Caco-2 (cell line): ENCODE measurements at regions not wholly inside any gene's neighbourhood (a gene's known extent, or its start where the extent isn't known, plus 50 kb on each side); places are given as distances from the start of the nearest gene placed in this dataset.

Source experiments
- BruUV-seq: library from RNA; stranded (reverse); fragments of 400-500 nt; replicated peaks from 2 replicates; lab custom pipeline; 2021; lab: Mats Ljungman, UMichigan
- CTCF ChIA-PET: fragments of 300-600 bp; sonication (Branson Sonifier 250); formaldehyde crosslinking; loops from one replicate; lab custom pipeline; 2022; ENCODE audit warnings: antibody characterized with exemption; lab: Charles Lee
- POLR2A ChIA-PET: fragments of 300-600 bp; sonication (Branson Sonifier 250); formaldehyde crosslinking; loops from one replicate; lab custom pipeline; 2022; ENCODE audit warnings: antibody characterized with exemption; lab: Charles Lee
- DNase-seq, 2 experiments: peaks; one replicate each; pipeline versions ENCODE4 v3.0.0 to v3.0.0-alpha.2; 2020 to 2022
- H3K27me3 ChIP-seq: replicated peaks from 2 replicates; pipeline ENCODE4 v1.6.0; 2011; ENCODE audit warnings: low read length; ENCODE audit not compliant: control insufficient read depth, insufficient read depth
- H3K36me3 ChIP-seq: 2 replicates; pipeline ENCODE4 v1.5.1; 2011; ENCODE audit warnings: low read length; ENCODE audit not compliant: control insufficient read depth, insufficient read depth
- H3K4me1 ChIP-seq: fragments of 250-450 bp; sonication (Bioruptor Pico); 2 replicates; pipeline ENCODE4 v1.5.1; 2020; ENCODE audit warnings: mild to moderate bottlenecking
- H3K4me3 ChIP-seq: 2 replicates; pipeline ENCODE4 v1.5.1; 2011; ENCODE audit warnings: low read depth, mild to moderate bottlenecking, control low read depth, low read length
- H3K9me3 ChIP-seq: fragments of 250-450 bp; sonication (Bioruptor Pico); 2 replicates; pipeline ENCODE4 v1.5.1; 2020; ENCODE audit warnings: mild to moderate bottlenecking, moderate library complexity
- H3K27ac Mint-ChIP-seq: one replicate; pipeline ENCODE4 v1.8.0; 2022; ENCODE audit warnings: mixed read lengths; ENCODE audit not compliant: unreplicated experiment
- H3K27me3 Mint-ChIP-seq: one replicate; pipeline ENCODE4 v1.8.0; 2022; ENCODE audit warnings: mixed read lengths; ENCODE audit not compliant: insufficient read depth, unreplicated experiment
- H3K36me3 Mint-ChIP-seq: one replicate; pipeline ENCODE4 v1.8.0; 2022; ENCODE audit warnings: mild to moderate bottlenecking, mixed read lengths; ENCODE audit not compliant: insufficient read depth, unreplicated experiment
- H3K4me1 Mint-ChIP-seq: one replicate; pipeline ENCODE4 v1.8.0; 2022; ENCODE audit warnings: low read depth, mixed read lengths; ENCODE audit not compliant: unreplicated experiment
- H3K4me3 Mint-ChIP-seq: one replicate; pipeline ENCODE4 v1.8.0; 2022; ENCODE audit warnings: mild to moderate bottlenecking, moderate library complexity, mixed read lengths; ENCODE audit not compliant: unreplicated experiment
- H3K9me3 Mint-ChIP-seq: one replicate; pipeline ENCODE4 v1.8.0; 2022; ENCODE audit warnings: mixed read lengths; ENCODE audit not compliant: unreplicated experiment
- CTCF ChIP-seq, 2 experiments: fragments of 200-600 bp in 1 of 2; IDR thresholded peaks; 1 replicate in 1 of 2; 2 replicates in 1 of 2; pipeline versions ENCODE4 v1.5.1 to v1.8.0; 2011 to 2022; ENCODE audit warnings: antibody characterized with exemption in 1 of 2, control low read depth in 1 of 2, inconsistent platforms in 1 of 2, low read depth in 1 of 2, low read length in 1 of 2, mild to moderate bottlenecking in 1 of 2, moderate library complexity in 1 of 2; ENCODE audit not compliant: insufficient read depth in 1 of 2, severe bottlenecking in 1 of 2, unreplicated experiment in 1 of 2
- intact Hi-C: fragments of 100-400 bp; cut with micrococcal nuclease; formaldehyde crosslinking; loops from one replicate; pipeline ENCODE4 v1.10.0; 2022; ENCODE audit not compliant: unreplicated experiment

- Mint-ChIP-seq H3K4me1 (no peaks in the 10 kb centered on the region), H3K36me3 (no peaks in the 10 kb centered on the region), H3K4me3 (no peak overlapping the region), H3K27me3 (no peaks in the 10 kb centered on the region), H3K27ac (no peak overlapping the region), H3K9me3 (no peaks in the 10 kb centered on the region)
- CTCF ChIA-PET, result no interaction called here
- POLR2A ChIA-PET, result no interaction called here
- Histone ChIP-seq H3K4me1 (no peaks in the 10 kb centered on the region), H3K4me3 (no peak overlapping the region), H3K36me3 (no peaks in the 10 kb centered on the region), H3K9me3 (no peaks in the 10 kb centered on the region), H3K27me3 (no peaks in the 10 kb centered on the region)
- TF ChIP-seq CTCF (IDR thresholded peaks at IDR 0.05; ENCODE audit: insufficient read depth in 1 of 2, low read depth in 1 of 2, low read length in 1 of 2, severe bottlenecking in 1 of 2, unreplicated experiment in 1 of 2), result no peak
- intact Hi-C loops, result no loop called here
- BruUV-seq, result no TSS peak
- no peak for DNase-seq
Observed at GRCh38 chr2:145591109-145591809, 1071.3 kb upstream of the ZEB2 start.

- no peaks in the 10 kb centered on the region for H3K36me3 ChIP-seq
- no peaks in the 10 kb centered on the region for H3K4me1 Mint-ChIP-seq
- H3K9me3 ChIP-seq, result no peaks in the 10 kb centered on the region
- BruUV-seq, result no TSS peak
- H3K27me3 ChIP-seq, result no peaks in the 10 kb centered on the region
- no peaks in the 10 kb centered on the region for H3K4me1 ChIP-seq
- H3K36me3 Mint-ChIP-seq, result no peaks in the 10 kb centered on the region
- TF ChIP-seq CTCF (IDR thresholded peaks at IDR 0.05; ENCODE audit: insufficient read depth in 1 of 2, low read depth in 1 of 2, low read length in 1 of 2, severe bottlenecking in 1 of 2, unreplicated experiment in 1 of 2), result no peak
- no peaks in the 10 kb centered on the region for H3K27me3 Mint-ChIP-seq
- no peak overlapping the region for H3K27ac Mint-ChIP-seq
- no peaks in the 10 kb centered on the region for H3K9me3 Mint-ChIP-seq
- H3K4me3 ChIP-seq, result no peak overlapping the region
- intact Hi-C loops, result no loop called here
- ChIA-PET CTCF (no interaction called here), POLR2A (no interaction called here)
- no peak for DNase-seq
- no peak overlapping the region for H3K4me3 Mint-ChIP-seq
Observed at GRCh38 chr2:145587922-145588321, 1068.0 kb upstream of the ZEB2 start.

- CTCF ChIA-PET, result no interaction called here
Observed at GRCh38 chr2:145584353-145584752, 1064.4 kb upstream of the ZEB2 start.

More at GRCh38 chr2:145584353-145584752, 1064.4 kb upstream of the ZEB2 start:
- Mint-ChIP-seq H3K27me3 (no peaks in the 10 kb centered on the region), H3K27ac (no peak overlapping the region), H3K36me3 (no peaks in the 10 kb centered on the region), H3K9me3 (no peaks in the 10 kb centered on the region), H3K4me3 (no peak overlapping the region), H3K4me1 (no peaks in the 10 kb centered on the region)
- no peak for DNase-seq
- no TSS peak for BruUV-seq
- Histone ChIP-seq H3K36me3 (no peaks in the 10 kb centered on the region), H3K4me3 (no peak overlapping the region), H3K9me3 (no peaks in the 10 kb centered on the region), H3K27me3 (no peaks in the 10 kb centered on the region), H3K4me1 (no peaks in the 10 kb centered on the region)
- TF ChIP-seq CTCF (IDR thresholded peaks at IDR 0.05; ENCODE audit: insufficient read depth in 1 of 2, low read depth in 1 of 2, low read length in 1 of 2, severe bottlenecking in 1 of 2, unreplicated experiment in 1 of 2), result no peak
- POLR2A ChIA-PET, result no interaction called here
- intact Hi-C loops, result no loop called here
